GM12878 (cell line): ENCODE measurements at regions not wholly inside any gene's neighbourhood (a gene's known extent, or its start where the extent isn't known, plus 50 kb on each side); places are given as distances from the start of the nearest gene placed in this dataset.

Experiments
- ATAC-seq: fragments of 200-7000 bp; cut with Tn5 transposase; 3 replicates; pipeline ENCODE4 v1.9.1; 2020; ENCODE audit warnings: mild to moderate bottlenecking, moderate library complexity
- BruUV-seq: library from RNA; stranded (reverse); fragments of 400-500 nt; replicated peaks from 2 replicates; lab custom pipeline; 2021; lab: Mats Ljungman, UMichigan
- CTCF ChIA-PET: fragments of 300-600 bp; sonication (Branson Sonifier 250); formaldehyde crosslinking; extraction: SDS; loops from one replicate; lab custom pipeline; 2021; ENCODE audit warnings: inconsistent platforms; lab: Yijun Ruan, JAX
- POLR2A ChIA-PET: fragments of 350-600 bp; formaldehyde crosslinking; extraction: SDS; loops from one replicate; lab custom pipeline; 2021; ENCODE audit warnings: inconsistent platforms; lab: Charles Lee
- RAD21 ChIA-PET: fragments of 300-600 bp; sonication (Branson Sonifier 250); formaldehyde crosslinking; loops from one replicate; lab custom pipeline; 2023; ENCODE audit warnings: antibody characterized with exemption; ENCODE audit not compliant: unreplicated experiment; lab: Charles Lee
- SMC1A ChIA-PET: fragments of 300-600 bp; sonication (Branson Sonifier 250); formaldehyde crosslinking; loops from one replicate; lab custom pipeline; 2023; ENCODE audit not compliant: unreplicated experiment, uncharacterized antibody; lab: Charles Lee
- DNase-seq: peaks from one replicate; pipeline ENCODE4 v3.0.0-alpha.2; 2011; ENCODE audit warnings: low read depth, low spot score
- FAIRE-seq: peaks from 3 replicates; lab custom pipeline; 2011; peaks lifted over from hg19 to GRCh38; lab: Jason Lieb, UNC
- H2AFZ ChIP-seq: 2 replicates; pipeline ENCODE4 v1.6.0; 2011; ENCODE audit warnings: low read depth, low read length, control low read depth; ENCODE audit not compliant: control insufficient read depth
- H3K27ac ChIP-seq: 2 replicates; pipeline ENCODE4 v1.5.1; 2011; ENCODE audit warnings: control low read depth; ENCODE audit not compliant: control insufficient read depth, insufficient read depth
- H3K27me3 ChIP-seq, 2 experiments: replicated peaks in 1 of 2; 2 replicates each; pipeline versions ENCODE4 v1.6.0 to v1.6.1; 2011; ENCODE audit warnings: low read length in 1 of 2; ENCODE audit not compliant: control insufficient read depth in 2 of 2, insufficient read depth in 2 of 2
- H3K36me3 ChIP-seq, 2 experiments: 2 replicates each; pipeline ENCODE4 v1.5.1; 2011; ENCODE audit warnings: low read length in 1 of 2; ENCODE audit not compliant: control insufficient read depth in 2 of 2, insufficient read depth in 2 of 2
- H3K4me1 ChIP-seq: 2 replicates; pipeline ENCODE4 v1.6.1; 2011; ENCODE audit warnings: mild to moderate bottlenecking, low read length, moderate library complexity, mixed read lengths; ENCODE audit not compliant: control insufficient read depth, insufficient read depth
- H3K4me2 ChIP-seq: 2 replicates; pipeline ENCODE4 v1.6.0; 2011; ENCODE audit warnings: control low read depth; ENCODE audit not compliant: control insufficient read depth, insufficient read depth
- H3K4me3 ChIP-seq: fragments of 200-600 bp; sonication (generic); 2 replicates; pipeline ENCODE4 v1.5.1; 2016
- H3K79me2 ChIP-seq: 2 replicates; pipeline ENCODE4 v1.6.0; 2011; ENCODE audit warnings: low read length; ENCODE audit not compliant: control insufficient read depth, insufficient read depth
- H3K9ac ChIP-seq: 2 replicates; pipeline ENCODE4 v1.8.0; 2011; ENCODE audit warnings: low read length, control low read depth, mixed read lengths; ENCODE audit not compliant: control insufficient read depth, insufficient read depth
- H3K9me3 ChIP-seq: replicated peaks from 3 replicates; pipeline ENCODE4 v1.5.1; 2011; ENCODE audit warnings: mild to moderate bottlenecking, low read length; ENCODE audit not compliant: control insufficient read depth, insufficient read depth
- H4K20me1 ChIP-seq: 2 replicates; pipeline ENCODE4 v1.6.0; 2011; ENCODE audit not compliant: control insufficient read depth, insufficient read depth
- CREM ChIP-seq: IDR thresholded peaks from 2 replicates; pipeline ENCODE4 v1.6.1; 2014; ENCODE audit warnings: antibody characterized with exemption, low read depth
- ELK1 ChIP-seq: IDR thresholded peaks from 2 replicates; pipeline ENCODE4 v1.6.1; 2012; ENCODE audit warnings: low read depth, low read length, improper control_type of control experiment
- GATAD2B ChIP-seq: fragments of 450-650 bp; conservative IDR thresholded peaks from 2 replicates; pipeline ENCODE4 v1.6.1; 2017; ENCODE audit warnings: low read depth, mild to moderate bottlenecking, moderate library complexity
- IKZF1 ChIP-seq: fragments of 450-650 bp; conservative IDR thresholded peaks from 2 replicates; pipeline ENCODE4 v1.6.1; 2017; ENCODE audit warnings: antibody characterized with exemption, mild to moderate bottlenecking
- JUND ChIP-seq: IDR thresholded peaks from 2 replicates; pipeline ENCODE4 v1.6.1; 2012; ENCODE audit warnings: low read depth, mild to moderate bottlenecking, low read length, improper control_type of control experiment, moderate library complexity
- NR2C2 ChIP-seq: IDR thresholded peaks from 2 replicates; pipeline ENCODE4 v1.6.1; 2011; ENCODE audit warnings: borderline replicate concordance, low read depth; ENCODE audit not compliant: control insufficient read depth, insufficient read length
- POLR2AphosphoS2 ChIP-seq: IDR thresholded peaks from 2 replicates; pipeline ENCODE4 v1.6.1; 2011; ENCODE audit warnings: low read depth, mild to moderate bottlenecking, low read length, improper control_type of control experiment, moderate library complexity
- SMAD1 ChIP-seq: fragments of 450-650 bp; IDR thresholded peaks from 2 replicates; pipeline ENCODE4 v1.6.1; 2018; ENCODE audit warnings: mild to moderate bottlenecking, low read depth; ENCODE audit not compliant: partially characterized antibody
- SUPT20H ChIP-seq: IDR thresholded peaks from 2 replicates; pipeline ENCODE4 v1.6.1; 2011; ENCODE audit warnings: low read depth, mild to moderate bottlenecking, low read length, moderate library complexity, borderline replicate concordance; ENCODE audit not compliant: control insufficient read depth
- TCF7 ChIP-seq: IDR thresholded peaks from 2 replicates; pipeline ENCODE4 v1.6.1; 2014; ENCODE audit warnings: antibody characterized with exemption, borderline replicate concordance
- WGBS: methylation state at CpG from one replicate; pipeline ENCODE4 v1.1.6; 2016; ENCODE audit warnings: low lambda C conversion rate; ENCODE audit not compliant: insufficient replicate concordance, insufficient coverage; ENCODE audit errors: missing lambda C conversion rate; 5-methylcytosine and 5-hydroxymethylcytosine counted together
- in situ Hi-C: fragments of 300-500 bp; cut with MboI; formaldehyde crosslinking; loops from 9 replicates; pipeline ENCODE4 v1.14.3; 2018; ENCODE audit warnings: mixed read lengths
- intact Hi-C: fragments of 100-400 bp; cut with micrococcal nuclease; formaldehyde crosslinking; loops from one replicate; pipeline ENCODE4 v1.14.2; 2022; ENCODE audit not compliant: unreplicated experiment
- TF ChIP-seq, protein P1 (sequence below): IDR thresholded peaks from 2 replicates; pipeline ENCODE4 v1.6.1; 2012; ENCODE audit warnings: low read depth, low read length, improper control_type of control experiment
- TF ChIP-seq, protein P2 (sequence below): IDR thresholded peaks from 2 replicates; pipeline ENCODE4 v1.6.1; 2011; ENCODE audit warnings: low read depth, low read length, improper control_type of control experiment, borderline replicate concordance

DNA sequence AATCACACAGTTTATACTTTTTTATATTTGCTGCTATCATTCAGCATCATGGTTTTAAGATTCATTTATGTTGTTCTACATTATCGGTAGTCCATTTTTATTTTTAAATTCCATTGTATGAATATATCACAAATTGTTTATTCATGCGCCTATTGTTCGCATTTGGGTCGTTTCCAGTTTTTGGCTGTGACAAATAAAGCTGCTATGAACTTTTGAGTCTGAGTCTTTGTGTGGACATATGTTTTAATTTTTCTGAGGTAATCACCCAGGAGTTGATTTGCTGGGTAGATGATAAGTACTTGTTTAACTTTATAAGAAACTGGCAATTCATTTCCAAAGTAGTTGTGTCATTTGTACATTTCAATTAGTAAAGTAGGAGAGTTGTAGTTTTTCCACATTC is 74.2 kb upstream of the CSNK1A1L start:
- Histone ChIP-seq H3K79me2 (no peaks in the 10 kb centered on the region), H2AFZ (no peak overlapping the region), H3K27me3 (no peaks in the 10 kb centered on the region), H3K27ac (no peak overlapping the region), H3K4me1 (no peaks in the 10 kb centered on the region), H3K36me3 (no peaks in the 10 kb centered on the region), H3K9ac (no peak overlapping the region), H3K4me2 (no peak overlapping the region), H3K9me3 (no peaks in the 10 kb centered on the region), H3K4me3 (no peak overlapping the region), H4K20me1 (no peaks in the 10 kb centered on the region)
- CTCF ChIA-PET = no interaction called here
- FAIRE-seq (no peak), ATAC-seq (no peak), DNase-seq (no peak)
- WGBS = 35% methylated on average over 4 of the region's 4 CpGs
- in situ Hi-C loops = no loop called here
- no TSS peak for BruUV-seq
- SMC1A ChIA-PET = no interaction called here
- RAD21 ChIA-PET = no interaction called here
- intact Hi-C loops = loop anchor here (10.0 kb wide), 1 partner anchor 65 kb away; no protein-coding TSS in a partner anchor
- POLR2A ChIA-PET = no interaction called here
- TF ChIP-seq NR2C2 (no peak), JUND (no peak), SUPT20H (no peak), CREM (no peak), GATAD2B (no peak), POLR2AphosphoS2 (no peak), IKZF1 (no peak), ELK1 (no peak), SMAD1 (no peak), TCF7 (no peak)
- TF ChIP-seq, protein P1, sequence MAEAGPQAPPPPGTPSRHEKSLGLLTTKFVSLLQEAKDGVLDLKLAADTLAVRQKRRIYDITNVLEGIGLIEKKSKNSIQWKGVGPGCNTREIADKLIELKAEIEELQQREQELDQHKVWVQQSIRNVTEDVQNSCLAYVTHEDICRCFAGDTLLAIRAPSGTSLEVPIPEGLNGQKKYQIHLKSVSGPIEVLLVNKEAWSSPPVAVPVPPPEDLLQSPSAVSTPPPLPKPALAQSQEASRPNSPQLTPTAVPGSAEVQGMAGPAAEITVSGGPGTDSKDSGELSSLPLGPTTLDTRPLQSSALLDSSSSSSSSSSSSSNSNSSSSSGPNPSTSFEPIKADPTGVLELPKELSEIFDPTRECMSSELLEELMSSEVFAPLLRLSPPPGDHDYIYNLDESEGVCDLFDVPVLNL = no peak
- TF ChIP-seq, protein P2, sequence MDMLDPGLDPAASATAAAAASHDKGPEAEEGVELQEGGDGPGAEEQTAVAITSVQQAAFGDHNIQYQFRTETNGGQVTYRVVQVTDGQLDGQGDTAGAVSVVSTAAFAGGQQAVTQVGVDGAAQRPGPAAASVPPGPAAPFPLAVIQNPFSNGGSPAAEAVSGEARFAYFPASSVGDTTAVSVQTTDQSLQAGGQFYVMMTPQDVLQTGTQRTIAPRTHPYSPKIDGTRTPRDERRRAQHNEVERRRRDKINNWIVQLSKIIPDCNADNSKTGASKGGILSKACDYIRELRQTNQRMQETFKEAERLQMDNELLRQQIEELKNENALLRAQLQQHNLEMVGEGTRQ = no peak
